ENCODE measurements at regions not wholly inside any gene's neighbourhood (a gene's known extent, or its start where the extent isn't known, plus 50 kb on each side); places are given as distances from the start of the nearest gene placed in this dataset.

- TF ChIP-seq, protein P1, sequence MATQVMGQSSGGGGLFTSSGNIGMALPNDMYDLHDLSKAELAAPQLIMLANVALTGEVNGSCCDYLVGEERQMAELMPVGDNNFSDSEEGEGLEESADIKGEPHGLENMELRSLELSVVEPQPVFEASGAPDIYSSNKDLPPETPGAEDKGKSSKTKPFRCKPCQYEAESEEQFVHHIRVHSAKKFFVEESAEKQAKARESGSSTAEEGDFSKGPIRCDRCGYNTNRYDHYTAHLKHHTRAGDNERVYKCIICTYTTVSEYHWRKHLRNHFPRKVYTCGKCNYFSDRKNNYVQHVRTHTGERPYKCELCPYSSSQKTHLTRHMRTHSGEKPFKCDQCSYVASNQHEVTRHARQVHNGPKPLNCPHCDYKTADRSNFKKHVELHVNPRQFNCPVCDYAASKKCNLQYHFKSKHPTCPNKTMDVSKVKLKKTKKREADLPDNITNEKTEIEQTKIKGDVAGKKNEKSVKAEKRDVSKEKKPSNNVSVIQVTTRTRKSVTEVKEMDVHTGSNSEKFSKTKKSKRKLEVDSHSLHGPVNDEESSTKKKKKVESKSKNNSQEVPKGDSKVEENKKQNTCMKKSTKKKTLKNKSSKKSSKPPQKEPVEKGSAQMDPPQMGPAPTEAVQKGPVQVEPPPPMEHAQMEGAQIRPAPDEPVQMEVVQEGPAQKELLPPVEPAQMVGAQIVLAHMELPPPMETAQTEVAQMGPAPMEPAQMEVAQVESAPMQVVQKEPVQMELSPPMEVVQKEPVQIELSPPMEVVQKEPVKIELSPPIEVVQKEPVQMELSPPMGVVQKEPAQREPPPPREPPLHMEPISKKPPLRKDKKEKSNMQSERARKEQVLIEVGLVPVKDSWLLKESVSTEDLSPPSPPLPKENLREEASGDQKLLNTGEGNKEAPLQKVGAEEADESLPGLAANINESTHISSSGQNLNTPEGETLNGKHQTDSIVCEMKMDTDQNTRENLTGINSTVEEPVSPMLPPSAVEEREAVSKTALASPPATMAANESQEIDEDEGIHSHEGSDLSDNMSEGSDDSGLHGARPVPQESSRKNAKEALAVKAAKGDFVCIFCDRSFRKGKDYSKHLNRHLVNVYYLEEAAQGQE (IDR thresholded peaks at IDR 0.05; ENCODE audit: low read depth, low read length) = no peak
- TF ChIP-seq NRF1 (IDR thresholded peaks at IDR 0.05; ENCODE audit: low read depth, low read length) (no peak), SMC3 (IDR thresholded peaks at IDR 0.05; ENCODE audit: low read depth, low read length) (no peak), TAF1 (IDR thresholded peaks at IDR 0.05; ENCODE audit: borderline replicate concordance, low read depth, low read length) (no peak)
Measured at GRCh38 chr14:66383771-66384170, 102.4 kb upstream of the CCDC196 start (continued).

DNA sequence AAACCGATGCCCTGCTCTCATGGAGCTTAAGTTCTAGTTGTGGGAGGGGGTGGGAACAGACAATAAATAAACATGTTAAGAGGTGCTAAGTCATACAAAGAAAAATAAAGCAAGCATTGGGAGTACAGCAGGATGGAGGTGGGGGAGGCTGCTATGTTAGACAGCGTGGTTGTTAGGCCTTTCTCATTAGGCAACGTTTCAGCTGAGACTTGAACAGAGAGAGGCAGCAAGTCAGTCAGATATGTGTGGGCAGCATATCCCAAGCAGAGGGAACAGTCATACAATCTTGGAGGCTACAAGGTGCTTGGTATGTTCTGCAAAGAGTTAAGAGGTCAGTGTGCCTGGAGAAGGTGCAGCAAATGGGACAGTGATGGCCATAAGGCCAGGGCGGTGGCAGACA is 97.7 kb upstream of the CCDC196 start:
- H4K20me1 ChIP-seq (ENCODE audit: insufficient read depth) = no peaks in the 10 kb centered on the region
- H3K27me3 ChIP-seq (ENCODE audit: insufficient read depth) = no peaks in the 10 kb centered on the region
- TF ChIP-seq EP300 (IDR thresholded peaks at IDR 0.05; ENCODE audit: borderline replicate concordance in 1 of 2, low read depth in 1 of 2, low read length in 1 of 2) (no peak), MXI1 (IDR thresholded peaks at IDR 0.05; ENCODE audit: low read depth, low read length) (no peak), PBX3 (IDR thresholded peaks at IDR 0.05) (no peak), EZH2phosphoT487 (IDR thresholded peaks at IDR 0.05; ENCODE audit: borderline replicate concordance, low read depth) (no peak), POLR2AphosphoS5 (IDR thresholded peaks at IDR 0.05; ENCODE audit: low read depth, low read length) (no peak), FOXJ3 (CRISPR knock-in tag; IDR thresholded peaks at IDR 0.05) (no peak), RXRA (IDR thresholded peaks at IDR 0.05; ENCODE audit: borderline replicate concordance, low read depth) (no peak)
- no peak overlapping the region for H3K9ac ChIP-seq
- no peaks in the 10 kb centered on the region for H3K9me3 ChIP-seq
- H3K4me3 ChIP-seq (ENCODE audit: low read depth in 2 of 2, low read length in 1 of 2) = no peak overlapping the region
- no peaks in the 10 kb centered on the region for H3K9me2 ChIP-seq
- no peaks in the 10 kb centered on the region for H3F3A ChIP-seq (replicated peaks; ENCODE audit: insufficient read depth)
- H3K79me2 ChIP-seq (ENCODE audit: insufficient read depth) = no peaks in the 10 kb centered on the region
- ChIA-PET POLR2A (no interaction called here), CTCF (interaction anchor here (5.9 kb wide), 1 partner anchor 12 kb away, joined by 23 read pairs; no protein-coding TSS in a partner anchor)
- no peak overlapping the region for H3K4me2 ChIP-seq
- no peak overlapping the region for H3K27ac ChIP-seq (ENCODE audit: low read depth in 2 of 2, low read length in 1 of 2)
- WGBS (ENCODE audit: low lambda C conversion rate) = 44% methylated on average over 4 of the region's 4 CpGs
- DNase-seq = no peak
- no peak overlapping the region for H2AFZ ChIP-seq (ENCODE audit: low read depth)
- no peaks in the 10 kb centered on the region for H3K36me3 ChIP-seq (replicated peaks in 1 of 2; ENCODE audit: control insufficient read depth in 1 of 2, insufficient read depth in 2 of 2, low read length in 1 of 2)
- no peaks in the 10 kb centered on the region for H3K4me1 ChIP-seq (ENCODE audit: control insufficient read depth in 1 of 2, insufficient read depth in 2 of 2, low read depth in 1 of 2, low read length in 1 of 2)

DNA sequence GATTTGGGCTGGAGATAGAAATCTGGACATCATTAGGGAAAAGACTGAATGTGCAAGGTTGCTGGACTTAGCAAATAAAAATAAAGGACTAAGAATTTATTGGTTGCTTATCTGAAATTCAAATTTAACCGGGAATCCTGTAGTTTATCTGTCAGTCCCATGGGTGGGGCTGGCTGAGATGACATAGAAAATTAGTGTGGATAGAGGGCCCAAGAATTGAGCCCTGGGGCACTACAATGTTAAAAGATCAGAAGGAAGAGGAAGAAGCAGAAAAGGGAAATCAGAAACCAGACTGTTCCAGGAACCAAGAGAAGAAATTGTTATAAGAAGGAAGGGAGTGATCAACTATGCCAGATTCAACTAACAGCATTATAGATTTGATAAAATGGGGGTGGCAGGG is 96.7 kb upstream of the CCDC196 start:
- CTCF ChIA-PET = interaction anchor here (5.9 kb wide), 1 partner anchor 11 kb away, joined by 23 read pairs; no protein-coding TSS in a partner anchor
- TF ChIP-seq ELF1 (IDR thresholded peaks at IDR 0.05) (no peak), ZBTB33 (IDR thresholded peaks at IDR 0.05; ENCODE audit: borderline replicate concordance, low read depth) (no peak), NFIC (IDR thresholded peaks at IDR 0.05; ENCODE audit: borderline replicate concordance) (no peak), RCOR1 (IDR thresholded peaks at IDR 0.05; ENCODE audit: low read length) (no peak), SIN3A (IDR thresholded peaks at IDR 0.05; ENCODE audit: borderline replicate concordance, low read depth, low read length) (no peak), GATA2 (CRISPR knock-in tag; IDR thresholded peaks at IDR 0.05) (no peak), TEAD4 (IDR thresholded peaks at IDR 0.05; ENCODE audit: borderline replicate concordance, insufficient read depth) (no peak), NRF1 (IDR thresholded peaks at IDR 0.05; ENCODE audit: low read depth, low read length) (no peak)
- TF ChIP-seq, protein P2, sequence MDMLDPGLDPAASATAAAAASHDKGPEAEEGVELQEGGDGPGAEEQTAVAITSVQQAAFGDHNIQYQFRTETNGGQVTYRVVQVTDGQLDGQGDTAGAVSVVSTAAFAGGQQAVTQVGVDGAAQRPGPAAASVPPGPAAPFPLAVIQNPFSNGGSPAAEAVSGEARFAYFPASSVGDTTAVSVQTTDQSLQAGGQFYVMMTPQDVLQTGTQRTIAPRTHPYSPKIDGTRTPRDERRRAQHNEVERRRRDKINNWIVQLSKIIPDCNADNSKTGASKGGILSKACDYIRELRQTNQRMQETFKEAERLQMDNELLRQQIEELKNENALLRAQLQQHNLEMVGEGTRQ (IDR thresholded peaks at IDR 0.05; ENCODE audit: borderline replicate concordance, low read depth, low read length) = no peak

More for the DNA sequence above, 96.7 kb upstream of the CCDC196 start:
- Histone ChIP-seq H3K36me3 (replicated peaks in 1 of 2; ENCODE audit: control insufficient read depth in 1 of 2, insufficient read depth in 2 of 2, low read length in 1 of 2) (no peaks in the 10 kb centered on the region), H3K4me3 (ENCODE audit: low read depth in 2 of 2, low read length in 1 of 2) (no peak overlapping the region), H3K79me2 (ENCODE audit: insufficient read depth) (no peaks in the 10 kb centered on the region), H3K4me1 (ENCODE audit: control insufficient read depth in 1 of 2, insufficient read depth in 2 of 2, low read depth in 1 of 2, low read length in 1 of 2) (no peaks in the 10 kb centered on the region), H2AFZ (ENCODE audit: low read depth) (no peak overlapping the region), H4K20me1 (ENCODE audit: insufficient read depth) (no peaks in the 10 kb centered on the region), H3K9ac (no peak overlapping the region), H3K9me2 (no peaks in the 10 kb centered on the region), H3K9me3 (no peaks in the 10 kb centered on the region), H3K4me2 (no peak overlapping the region), H3F3A (replicated peaks; ENCODE audit: insufficient read depth) (no peaks in the 10 kb centered on the region), H3K27ac (ENCODE audit: low read depth in 2 of 2, low read length in 1 of 2) (no peak overlapping the region), H3K27me3 (ENCODE audit: insufficient read depth) (no peaks in the 10 kb centered on the region)
- POLR2A ChIA-PET = no interaction called here
- 27% methylated on average over 1 of the region's 1 CpG for WGBS (ENCODE audit: low lambda C conversion rate)
- no peak for DNase-seq

Data from SK-N-SH (cell line).